ENCODE measurements at regions not wholly inside any gene's neighbourhood (a gene's known extent, or its start where the extent isn't known, plus 50 kb on each side); places are given as distances from the start of the nearest gene placed in this dataset.
A peak's percentile ranks its signal among the peaks of the same experiment; 100 is the strongest.

GRCh38 chr5:148012801-148013200 lies 51.0 kb upstream of the SPINK5 start:
- Histone ChIP-seq H3K27me3 (ENCODE audit: low read depth) (no peaks in the 10 kb centered on the region), H3K27ac (no peak overlapping the region), H3K9me3 (no peaks in the 10 kb centered on the region), H3K36me3 (no peaks in the 10 kb centered on the region), H3K4me3 (no peak overlapping the region), H3K4me1 (no peaks in the 10 kb centered on the region)
- intact Hi-C loops (cut with DNase I): no loop called here
- DNase-seq: no peak
- ATAC-seq: no peak
- TF ChIP-seq, protein P1, sequence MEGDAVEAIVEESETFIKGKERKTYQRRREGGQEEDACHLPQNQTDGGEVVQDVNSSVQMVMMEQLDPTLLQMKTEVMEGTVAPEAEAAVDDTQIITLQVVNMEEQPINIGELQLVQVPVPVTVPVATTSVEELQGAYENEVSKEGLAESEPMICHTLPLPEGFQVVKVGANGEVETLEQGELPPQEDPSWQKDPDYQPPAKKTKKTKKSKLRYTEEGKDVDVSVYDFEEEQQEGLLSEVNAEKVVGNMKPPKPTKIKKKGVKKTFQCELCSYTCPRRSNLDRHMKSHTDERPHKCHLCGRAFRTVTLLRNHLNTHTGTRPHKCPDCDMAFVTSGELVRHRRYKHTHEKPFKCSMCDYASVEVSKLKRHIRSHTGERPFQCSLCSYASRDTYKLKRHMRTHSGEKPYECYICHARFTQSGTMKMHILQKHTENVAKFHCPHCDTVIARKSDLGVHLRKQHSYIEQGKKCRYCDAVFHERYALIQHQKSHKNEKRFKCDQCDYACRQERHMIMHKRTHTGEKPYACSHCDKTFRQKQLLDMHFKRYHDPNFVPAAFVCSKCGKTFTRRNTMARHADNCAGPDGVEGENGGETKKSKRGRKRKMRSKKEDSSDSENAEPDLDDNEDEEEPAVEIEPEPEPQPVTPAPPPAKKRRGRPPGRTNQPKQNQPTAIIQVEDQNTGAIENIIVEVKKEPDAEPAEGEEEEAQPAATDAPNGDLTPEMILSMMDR (IDR thresholded peaks at IDR 0.05): no peak

DNA sequence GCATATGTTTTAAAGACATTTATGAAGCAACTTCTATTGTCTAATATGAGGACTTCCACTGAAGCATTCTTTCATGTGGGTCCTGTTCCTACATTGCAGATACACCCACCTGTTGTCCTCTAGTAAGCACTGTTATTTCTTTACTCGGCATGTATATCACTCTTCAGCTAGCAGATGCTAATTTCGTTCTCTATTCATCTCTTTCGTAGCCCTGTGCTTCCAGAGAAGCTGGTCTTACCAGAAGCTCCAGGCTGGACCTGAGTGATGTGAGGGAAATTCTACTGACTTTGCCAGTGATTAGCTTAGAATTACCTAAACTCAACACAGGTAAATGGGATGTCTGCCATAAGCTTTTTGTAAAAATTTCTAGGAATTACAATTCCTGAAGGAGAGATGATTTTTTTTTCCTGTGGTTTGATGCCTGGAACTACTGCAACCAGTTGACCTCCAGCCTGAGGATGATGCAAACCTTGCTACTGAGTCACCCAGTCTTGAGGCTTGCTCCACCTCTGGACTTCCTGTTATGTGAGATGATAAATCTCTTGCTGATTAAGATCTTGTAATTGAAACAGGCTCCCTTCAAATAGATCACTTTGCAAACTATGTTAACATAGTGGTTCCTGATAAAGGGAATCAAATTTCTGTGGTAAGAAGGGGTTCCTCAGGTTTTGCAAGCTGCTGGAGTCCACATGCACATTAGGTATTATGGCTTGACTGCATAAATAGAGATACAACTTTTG lies 52.2 kb upstream of the SPINK5 start:
- ATAC-seq (peak in 1 of 2 donors; percentile 46), DNase-seq (no peak)
- Histone ChIP-seq H3K9me3 (no peaks in the 10 kb centered on the region), H3K4me1 (no peaks in the 10 kb centered on the region), H3K36me3 (no peaks in the 10 kb centered on the region), H3K27ac (no peak overlapping the region), H3K4me3 (no peak overlapping the region), H3K27me3 (ENCODE audit: low read depth) (no peaks in the 10 kb centered on the region)
- intact Hi-C loops (cut with DNase I): no loop called here
- TF ChIP-seq, protein P1 (IDR thresholded peaks at IDR 0.05): no peak

GRCh38 chr5:148005788-148006520 lies 57.8 kb upstream of the SPINK5 start:
- Histone ChIP-seq H3K9me3 (peaks cover 16% of the 10 kb centered on the region), H3K36me3 (no peaks in the 10 kb centered on the region), H3K27ac (no peak overlapping the region), H3K4me3 (no peak overlapping the region), H3K4me1 (no peaks in the 10 kb centered on the region), H3K27me3 (ENCODE audit: low read depth) (no peaks in the 10 kb centered on the region)
- ATAC-seq (no peak), DNase-seq (no peak)
- intact Hi-C loops (cut with DNase I): no loop called here
- TF ChIP-seq, protein P1 (IDR thresholded peaks at IDR 0.05): no peak

- Histone ChIP-seq H3K4me1 (no peaks in the 10 kb centered on the region), H3K36me3 (no peaks in the 10 kb centered on the region), H3K4me3 (no peak overlapping the region), H3K9me3 (peaks cover 29% of the 10 kb centered on the region), H3K27me3 (ENCODE audit: low read depth) (no peaks in the 10 kb centered on the region), H3K27ac (no peak overlapping the region)
- ATAC-seq (no peak), DNase-seq (no peak)
- TF ChIP-seq, protein P1 (IDR thresholded peaks at IDR 0.05): no peak
- intact Hi-C loops (cut with DNase I): no loop called here
These were observed 60.6 kb upstream of the SPINK5 start for GRCh38 chr5:148003226-148003625.

- Histone ChIP-seq H3K4me3 (no peak overlapping the region), H3K9me3 (peaks cover 29% of the 10 kb centered on the region), H3K36me3 (no peaks in the 10 kb centered on the region), H3K27me3 (ENCODE audit: low read depth) (no peaks in the 10 kb centered on the region), H3K4me1 (no peaks in the 10 kb centered on the region), H3K27ac (no peak overlapping the region)
- no peak for DNase-seq
- TF ChIP-seq, protein P1 (IDR thresholded peaks at IDR 0.05): no peak
- no peak for ATAC-seq
- intact Hi-C loops (cut with DNase I): no loop called here
These were observed 61.3 kb upstream of the SPINK5 start for GRCh38 chr5:148002451-148002850.
